Progenitor cell of endocrine pancreas (in vitro differentiated cells): ENCODE measurements at regions not wholly inside any gene's neighbourhood (a gene's known extent, or its start where the extent isn't known, plus 50 kb on each side); places are given as distances from the start of the nearest gene placed in this dataset.

Experiments used
- DNase-seq: peaks from one replicate; pipeline ENCODE4 v3.0.0; 2021; ENCODE audit warnings: low spot score; ENCODE audit not compliant: unreplicated experiment
- H3K27ac Mint-ChIP-seq: 2 replicates; pipeline ENCODE4 v1.8.0; 2021; ENCODE audit warnings: mild to moderate bottlenecking, moderate library complexity, mixed read lengths
- H3K27me3 Mint-ChIP-seq: 2 replicates; pipeline ENCODE4 v1.8.0; 2021; ENCODE audit warnings: mixed read lengths
- H3K36me3 Mint-ChIP-seq: 2 replicates; pipeline ENCODE4 v1.8.0; 2022; ENCODE audit warnings: mixed read lengths; ENCODE audit not compliant: insufficient read depth
- H3K4me1 Mint-ChIP-seq: 2 replicates; pipeline ENCODE4 v1.8.0; 2021; ENCODE audit warnings: low read depth, mixed read lengths
- H3K4me3 Mint-ChIP-seq: 2 replicates; pipeline ENCODE4 v1.8.0; 2021; ENCODE audit warnings: low read depth, mild to moderate bottlenecking, moderate library complexity, mixed read lengths
- H3K9me3 Mint-ChIP-seq: 2 replicates; pipeline ENCODE4 v1.8.0; 2021; ENCODE audit warnings: low read depth, mixed read lengths
- TF ChIP-seq, protein P1 (sequence below): fragments of 200-600 bp; sonication (generic); IDR thresholded peaks from one replicate; pipeline ENCODE4 v1.5.0; 2021; ENCODE audit warnings: antibody characterized with exemption, mild to moderate bottlenecking; ENCODE audit not compliant: unreplicated experiment

- H3K27me3 Mint-ChIP-seq: no peaks in the 10 kb centered on the region
- H3K4me1 Mint-ChIP-seq: peaks cover 2% of the 10 kb centered on the region
- no peaks in the 10 kb centered on the region for H3K36me3 Mint-ChIP-seq
- no peak for DNase-seq
- no peak overlapping the region for H3K27ac Mint-ChIP-seq
- H3K9me3 Mint-ChIP-seq: no peaks in the 10 kb centered on the region
- TF ChIP-seq, protein P1, sequence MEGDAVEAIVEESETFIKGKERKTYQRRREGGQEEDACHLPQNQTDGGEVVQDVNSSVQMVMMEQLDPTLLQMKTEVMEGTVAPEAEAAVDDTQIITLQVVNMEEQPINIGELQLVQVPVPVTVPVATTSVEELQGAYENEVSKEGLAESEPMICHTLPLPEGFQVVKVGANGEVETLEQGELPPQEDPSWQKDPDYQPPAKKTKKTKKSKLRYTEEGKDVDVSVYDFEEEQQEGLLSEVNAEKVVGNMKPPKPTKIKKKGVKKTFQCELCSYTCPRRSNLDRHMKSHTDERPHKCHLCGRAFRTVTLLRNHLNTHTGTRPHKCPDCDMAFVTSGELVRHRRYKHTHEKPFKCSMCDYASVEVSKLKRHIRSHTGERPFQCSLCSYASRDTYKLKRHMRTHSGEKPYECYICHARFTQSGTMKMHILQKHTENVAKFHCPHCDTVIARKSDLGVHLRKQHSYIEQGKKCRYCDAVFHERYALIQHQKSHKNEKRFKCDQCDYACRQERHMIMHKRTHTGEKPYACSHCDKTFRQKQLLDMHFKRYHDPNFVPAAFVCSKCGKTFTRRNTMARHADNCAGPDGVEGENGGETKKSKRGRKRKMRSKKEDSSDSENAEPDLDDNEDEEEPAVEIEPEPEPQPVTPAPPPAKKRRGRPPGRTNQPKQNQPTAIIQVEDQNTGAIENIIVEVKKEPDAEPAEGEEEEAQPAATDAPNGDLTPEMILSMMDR: no peak
- no peak overlapping the region for H3K4me3 Mint-ChIP-seq
Measured at GRCh38 chr3:152944671-152945070, 109.7 kb downstream of the P2RY1 start.

DNA sequence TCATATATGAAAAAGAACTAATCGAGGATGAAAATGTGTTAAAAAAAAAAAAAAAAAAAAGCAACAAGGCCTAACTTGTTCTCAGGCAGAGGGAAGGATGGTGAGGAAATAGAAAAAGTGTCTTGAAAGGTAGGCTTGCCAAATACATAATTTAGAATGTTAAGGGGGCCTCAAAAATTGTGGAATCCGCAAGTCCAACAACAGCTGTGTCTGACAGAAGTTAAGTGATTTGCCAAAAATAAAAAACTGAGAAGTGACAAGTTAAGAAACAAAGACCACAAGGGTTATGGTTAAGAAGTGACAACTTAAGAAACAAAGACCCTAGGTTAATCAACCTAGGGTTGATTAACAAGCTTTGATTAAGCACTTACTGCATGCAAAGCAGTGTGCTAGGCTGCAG is 110.6 kb downstream of the P2RY1 start:
- Mint-ChIP-seq H3K9me3 (no peaks in the 10 kb centered on the region), H3K27ac (no peak overlapping the region), H3K36me3 (no peaks in the 10 kb centered on the region), H3K4me3 (no peak overlapping the region), H3K4me1 (peaks cover 2% of the 10 kb centered on the region), H3K27me3 (no peaks in the 10 kb centered on the region)
- TF ChIP-seq, protein P1: no peak
- DNase-seq: no peak

DNA sequence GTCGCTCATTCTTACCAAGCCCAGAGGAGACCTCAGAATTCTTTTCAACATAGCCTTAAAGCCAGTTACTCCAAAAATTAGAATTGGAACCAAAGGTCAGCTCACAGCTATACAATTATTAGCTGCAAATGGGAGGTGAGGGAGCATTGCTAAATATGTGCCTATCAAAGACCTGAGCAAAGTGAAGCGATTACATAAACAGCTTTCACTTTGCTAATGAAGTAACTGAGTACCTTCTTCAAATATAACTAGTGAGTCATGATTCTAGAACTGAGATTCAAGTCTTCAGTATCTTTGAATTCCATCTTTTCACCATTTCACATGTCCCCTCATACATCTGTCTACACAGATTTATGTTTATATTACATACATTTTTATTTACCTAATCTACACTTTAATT is 122.6 kb downstream of the P2RY1 start:
- Mint-ChIP-seq H3K27ac (no peak overlapping the region), H3K36me3 (no peaks in the 10 kb centered on the region), H3K9me3 (no peaks in the 10 kb centered on the region), H3K4me1 (peaks cover 7% of the 10 kb centered on the region), H3K27me3 (no peaks in the 10 kb centered on the region), H3K4me3 (no peak overlapping the region)
- TF ChIP-seq, protein P1: no peak
- DNase-seq: no peak

DNA sequence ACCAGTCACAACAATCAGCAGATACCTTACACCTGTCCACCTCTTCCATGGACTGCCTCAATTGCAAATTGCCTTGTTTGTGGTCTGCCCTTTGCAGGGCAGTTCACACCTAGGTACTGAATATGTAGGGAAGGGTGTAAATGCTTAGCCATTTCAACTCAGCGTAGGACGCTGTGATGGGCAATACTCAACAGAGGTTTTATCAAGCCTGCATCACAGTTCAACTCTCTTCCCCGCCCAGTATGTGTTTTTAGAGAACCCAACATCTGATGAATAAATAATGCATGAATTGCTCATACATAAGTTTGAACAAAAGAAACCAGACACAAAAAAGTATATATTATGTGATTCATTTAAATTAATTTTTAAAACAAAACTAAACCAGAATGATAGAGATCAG is 124.4 kb downstream of the P2RY1 start:
- no peak overlapping the region for H3K27ac Mint-ChIP-seq

DNA sequence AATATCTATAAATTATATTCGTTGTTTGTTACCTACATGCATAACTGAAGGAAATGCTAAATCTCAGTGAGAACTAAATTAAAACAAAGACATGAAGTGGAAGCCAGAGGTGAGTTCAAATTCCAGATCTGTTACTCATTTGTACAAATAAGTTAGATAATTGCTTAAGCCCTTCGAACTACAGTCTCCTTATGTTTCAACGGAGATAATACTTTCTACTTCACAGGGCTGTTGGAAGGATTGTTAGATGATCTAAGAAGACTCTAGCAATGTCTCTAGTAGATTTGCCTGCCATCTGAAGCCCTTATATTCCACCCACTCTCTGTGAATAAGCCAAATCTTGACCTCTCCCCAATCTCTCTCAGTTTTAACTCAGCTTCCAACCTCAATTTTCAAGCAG is 125.8 kb downstream of the P2RY1 start:
- Mint-ChIP-seq H3K27ac (no peak overlapping the region), H3K4me1 (peaks cover 1% of the 10 kb centered on the region), H3K36me3 (no peaks in the 10 kb centered on the region), H3K27me3 (no peaks in the 10 kb centered on the region), H3K4me3 (no peak overlapping the region), H3K9me3 (peaks cover under 1% of the 10 kb centered on the region)
- DNase-seq: no peak
- TF ChIP-seq, protein P1: no peak

More for the DNA sequence above, 124.4 kb downstream of the P2RY1 start:
- Mint-ChIP-seq H3K36me3 (no peaks in the 10 kb centered on the region), H3K4me1 (peaks cover 7% of the 10 kb centered on the region), H3K9me3 (no peaks in the 10 kb centered on the region), H3K4me3 (no peak overlapping the region), H3K27me3 (no peaks in the 10 kb centered on the region)
- DNase-seq: no peak
- TF ChIP-seq, protein P1: no peak

DNA sequence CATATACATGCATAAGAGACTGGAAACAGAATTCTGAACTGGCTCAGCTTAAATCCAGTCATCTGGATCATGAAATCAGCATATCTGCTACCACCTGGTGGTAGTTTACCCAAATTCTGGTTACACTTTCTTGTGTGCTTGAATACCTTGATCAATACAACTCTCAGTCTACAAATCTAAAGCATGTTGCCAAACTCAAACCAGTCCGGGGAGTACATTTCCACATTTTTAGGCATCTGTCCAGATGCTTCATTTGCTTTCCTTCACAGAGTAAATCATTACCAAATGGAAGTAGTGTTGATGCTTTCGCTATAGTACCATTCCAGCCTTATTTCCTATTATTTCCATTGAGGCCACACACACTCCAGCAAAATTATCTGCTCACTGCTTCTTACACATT is 126.4 kb downstream of the P2RY1 start:
- no peaks in the 10 kb centered on the region for H3K36me3 Mint-ChIP-seq
- H3K4me1 Mint-ChIP-seq: peaks cover 1% of the 10 kb centered on the region
- DNase-seq: no peak
- H3K27me3 Mint-ChIP-seq: no peaks in the 10 kb centered on the region
- H3K27ac Mint-ChIP-seq: no peak overlapping the region
- TF ChIP-seq, protein P1: peak; percentile 62
- no peak overlapping the region for H3K4me3 Mint-ChIP-seq
- peaks cover 3% of the 10 kb centered on the region for H3K9me3 Mint-ChIP-seq
